HG02970 (cell line): ENCODE measurements at regions not wholly inside any gene's neighbourhood (a gene's known extent, or its start where the extent isn't known, plus 50 kb on each side); places are given as distances from the start of the nearest gene placed in this dataset.

Experiments used
- ATAC-seq: cut with Tn5 transposase; IDR thresholded peaks from one replicate; pipeline ENCODE4 v1.9.1; 2021; ENCODE audit warnings: mild to moderate bottlenecking, moderate library complexity, moderate number of reproducible peaks; ENCODE audit not compliant: unreplicated experiment, low FRiP score

DNA sequence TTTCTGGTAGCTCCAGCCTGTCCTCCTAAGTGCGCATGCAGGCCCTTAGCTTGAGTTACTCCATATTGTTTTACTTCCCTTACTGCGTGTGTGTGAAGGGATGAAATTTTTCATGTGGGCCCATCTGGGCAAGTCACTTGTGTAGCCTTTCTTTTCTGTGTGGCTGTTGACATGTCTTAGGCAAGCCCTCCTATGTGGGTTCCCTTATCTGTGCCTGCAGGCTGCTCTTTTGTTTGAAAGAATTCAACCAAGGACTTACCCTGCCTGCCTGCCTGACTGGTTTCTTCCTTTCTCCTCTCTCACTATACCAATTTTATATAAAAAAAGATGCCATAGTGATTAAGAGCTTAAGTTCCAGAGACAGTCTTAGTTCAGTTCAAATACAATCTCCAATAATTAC, 249.3 kb downstream of the ATG4C start:
- no peak for ATAC-seq

DNA sequence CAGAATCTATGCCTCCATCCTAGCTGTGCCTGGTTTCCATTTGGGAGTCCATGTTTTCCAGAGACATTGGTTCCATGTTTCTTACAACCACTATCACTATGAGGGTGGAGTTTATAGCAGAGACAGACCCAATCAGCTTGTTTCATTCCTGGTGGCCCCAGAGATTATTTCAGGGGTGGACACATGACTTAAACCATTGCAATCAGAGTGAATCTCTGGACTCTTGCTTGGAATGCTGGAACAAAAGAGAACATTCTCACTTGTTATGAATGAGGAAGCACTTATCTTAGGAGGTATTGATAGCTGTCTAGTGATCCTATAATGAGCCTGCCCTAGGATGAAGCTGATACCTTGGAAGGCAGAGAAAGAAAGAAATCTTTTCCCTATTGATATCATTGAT, 250.3 kb downstream of the ATG4C start:
- ATAC-seq, result no peak

DNA sequence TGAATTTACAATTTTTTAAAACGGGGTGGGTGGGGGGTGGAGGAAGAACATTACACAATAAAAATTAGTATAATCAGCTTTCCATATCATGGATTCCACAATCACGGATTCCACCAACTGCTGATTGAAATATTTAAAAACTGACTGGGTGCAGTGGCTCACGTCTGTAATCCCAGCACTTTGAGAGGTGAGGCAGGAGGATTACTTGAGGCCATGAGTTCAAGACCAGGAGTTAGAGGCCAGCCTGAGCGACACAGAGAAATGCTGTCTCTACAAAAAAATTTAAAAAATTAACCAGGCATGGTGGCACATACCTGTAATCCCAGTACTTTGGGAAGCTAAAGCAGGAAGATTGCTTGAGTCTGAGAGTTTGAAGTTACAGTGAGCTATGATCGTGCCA, 254.7 kb downstream of the ATG4C start:
- ATAC-seq, result no peak

DNA sequence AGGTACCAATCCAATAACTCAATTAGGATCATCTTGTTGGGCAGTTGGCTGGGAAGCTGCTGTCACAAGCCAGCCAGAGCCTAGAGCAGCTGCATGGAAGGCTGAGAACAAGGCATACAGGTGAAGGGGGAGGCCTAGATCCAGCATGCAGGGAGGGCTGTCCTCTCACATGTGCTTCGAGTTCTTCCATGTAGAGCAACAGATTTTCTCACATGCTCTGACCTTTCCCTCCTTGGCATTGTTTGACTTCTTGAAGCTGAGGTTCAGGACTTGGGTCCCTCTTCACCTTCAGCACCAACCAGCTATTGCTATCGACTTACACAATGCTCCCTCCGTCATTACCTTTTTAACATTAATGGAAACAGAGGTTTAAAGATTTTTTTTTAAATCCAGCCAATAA, 257.7 kb downstream of the ATG4C start:
- no peak for ATAC-seq

DNA sequence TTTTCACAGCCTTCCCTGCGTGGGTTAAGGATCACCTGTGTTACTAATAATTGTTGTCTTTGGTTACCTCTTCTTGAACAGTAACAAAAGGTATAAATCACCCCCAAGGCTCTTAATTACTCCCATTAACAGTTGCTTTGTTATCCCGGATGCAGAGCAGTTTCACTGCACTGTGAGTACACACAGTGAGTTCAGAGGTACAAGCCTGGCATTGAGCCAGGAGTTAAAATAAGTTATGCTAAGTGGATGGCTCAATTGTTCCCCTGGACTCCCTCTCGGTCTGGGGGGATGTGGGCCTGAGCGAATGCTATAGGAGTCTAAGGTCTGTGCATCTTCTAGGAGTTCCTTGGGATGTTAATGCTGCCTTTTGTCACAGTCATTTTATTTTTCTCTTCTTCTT, 258.3 kb downstream of the ATG4C start:
- no peak for ATAC-seq

DNA sequence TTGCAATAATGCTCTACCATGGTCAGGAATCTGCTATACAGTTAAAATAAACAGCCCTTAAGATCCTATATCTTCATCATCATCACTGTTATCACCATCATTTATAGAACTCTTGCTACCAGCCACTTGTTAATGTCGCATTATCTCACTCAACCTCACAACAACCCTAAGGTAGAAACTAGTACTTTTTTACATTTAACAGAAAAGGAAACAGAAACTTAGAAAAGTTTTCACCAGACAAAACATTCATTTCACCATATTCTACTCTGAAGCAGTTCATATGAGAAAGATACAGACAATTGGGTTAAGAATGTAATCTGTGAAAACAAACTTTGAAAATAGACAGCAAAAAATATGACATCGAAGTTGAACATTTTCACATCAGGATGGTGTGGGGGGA, 262.6 kb downstream of the ATG4C start:
- ATAC-seq, result no peak

DNA sequence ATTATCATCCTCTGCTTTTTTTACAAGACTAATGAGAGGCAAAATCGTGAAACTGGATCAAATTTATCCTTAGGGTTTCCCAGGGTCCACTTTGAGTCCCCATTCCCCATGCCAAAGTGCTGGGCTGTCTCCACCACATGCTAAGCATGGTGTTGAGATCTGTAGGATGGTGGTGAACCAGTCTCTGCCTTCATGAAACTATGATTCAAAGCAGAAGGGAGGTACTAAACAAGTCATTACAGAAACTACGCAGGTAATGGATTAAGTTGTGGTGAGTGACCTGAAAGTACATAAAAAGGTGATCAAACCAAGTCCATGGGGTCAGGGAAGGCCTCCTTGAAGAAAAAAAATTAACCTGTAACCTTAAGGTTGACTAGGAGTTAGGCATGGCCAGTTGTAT, 265.2 kb downstream of the ATG4C start:
- no peak for ATAC-seq

DNA sequence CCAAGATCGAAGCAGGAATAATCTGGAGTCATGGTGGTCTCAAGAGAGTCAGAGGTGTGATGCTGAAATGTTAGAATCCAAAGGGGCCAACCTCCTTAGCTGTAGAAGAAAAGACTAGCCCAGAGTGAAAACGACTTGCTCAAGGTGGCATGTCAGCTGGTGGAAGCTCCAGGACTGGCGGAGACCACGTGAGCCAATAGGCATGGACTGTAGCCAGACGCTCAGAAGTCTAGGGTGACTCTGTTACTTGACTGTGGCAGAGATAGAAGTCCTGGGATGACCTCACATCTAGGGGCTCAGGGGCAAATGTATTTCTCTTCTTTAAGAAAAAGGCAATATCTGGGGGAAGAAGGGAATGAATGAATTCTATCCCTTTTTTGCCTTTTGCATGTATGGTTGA, 267.4 kb downstream of the ATG4C start:
- ATAC-seq, result no peak

DNA sequence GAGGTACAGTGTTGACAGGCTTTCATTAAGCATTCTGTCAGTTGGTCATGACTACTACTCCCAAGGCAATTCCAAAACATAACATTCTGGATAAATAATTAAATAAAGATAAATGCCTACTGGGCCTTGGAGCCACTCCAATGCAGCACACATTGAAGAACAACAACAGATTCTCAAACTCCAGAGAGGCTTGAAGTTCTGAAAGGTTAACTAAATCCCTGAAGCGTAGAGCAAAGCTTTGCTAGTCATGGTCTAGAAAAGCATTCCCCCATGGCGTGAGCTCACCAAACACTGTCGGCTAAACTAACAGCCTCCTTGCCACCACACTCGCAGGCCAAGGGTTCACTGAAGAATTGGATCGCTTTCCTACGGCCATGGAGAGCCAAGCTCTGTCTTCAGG, 268.0 kb downstream of the ATG4C start:
- no peak for ATAC-seq

DNA sequence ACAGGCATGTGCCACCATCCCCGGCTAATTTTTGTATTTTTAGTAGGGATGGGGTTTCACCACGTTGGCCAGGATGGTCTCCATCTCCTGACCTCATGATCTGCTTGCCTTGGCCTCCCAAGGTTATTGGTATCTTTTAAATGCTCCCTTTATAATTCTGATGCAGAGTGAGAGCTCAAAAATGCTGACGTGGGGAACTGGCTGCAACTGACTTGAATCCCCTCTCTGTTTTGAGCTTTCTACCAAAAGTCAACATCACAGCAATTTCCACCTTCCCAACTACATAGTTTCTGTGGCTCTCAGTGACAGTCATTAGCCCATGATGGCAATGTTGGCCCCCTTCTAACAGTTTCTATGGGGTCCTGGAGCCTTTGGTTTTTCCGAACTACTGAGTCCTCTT, 268.2 kb upstream of the FOXD3 start:
- no peak for ATAC-seq

DNA sequence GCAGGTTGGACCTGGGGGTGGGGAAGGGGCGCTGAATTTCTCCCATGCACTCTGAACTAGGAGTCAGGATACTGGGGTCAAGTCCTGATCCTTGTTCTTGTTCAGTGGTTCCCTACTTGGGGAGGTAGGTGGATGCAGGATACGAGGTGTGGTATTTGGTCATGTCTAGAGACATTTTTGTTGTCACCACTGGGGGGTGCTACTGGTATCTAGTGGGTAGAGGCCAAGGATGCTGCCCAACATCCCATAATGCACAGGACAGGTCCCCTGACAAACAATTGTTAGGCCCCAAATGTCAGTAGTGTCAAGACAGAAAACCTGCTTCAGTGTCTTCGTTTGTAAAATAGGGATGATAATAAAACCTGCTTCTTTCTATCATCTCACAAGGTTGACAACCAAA, 259.0 kb upstream of the FOXD3 start:
- ATAC-seq, result no peak

DNA sequence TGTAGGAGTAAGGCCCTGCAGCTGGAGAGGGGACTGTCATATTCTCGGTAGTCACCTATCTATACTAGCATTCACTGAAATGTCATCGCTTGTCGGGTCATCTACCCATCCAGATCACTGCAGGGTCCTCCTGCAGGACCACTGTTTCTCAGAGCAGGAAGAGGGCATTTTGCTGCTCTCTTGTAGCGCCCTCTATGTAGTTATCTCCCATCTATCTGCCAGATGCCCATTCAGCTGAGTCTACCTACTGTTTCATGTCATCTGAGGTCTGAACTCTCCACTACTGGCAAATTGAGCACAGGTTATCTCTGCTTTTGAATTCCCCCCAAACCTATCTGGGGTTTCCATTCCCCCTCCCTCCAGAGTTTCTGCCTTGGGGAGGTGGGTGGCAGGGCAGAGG, 258.2 kb upstream of the FOXD3 start:
- ATAC-seq, result no peak

DNA sequence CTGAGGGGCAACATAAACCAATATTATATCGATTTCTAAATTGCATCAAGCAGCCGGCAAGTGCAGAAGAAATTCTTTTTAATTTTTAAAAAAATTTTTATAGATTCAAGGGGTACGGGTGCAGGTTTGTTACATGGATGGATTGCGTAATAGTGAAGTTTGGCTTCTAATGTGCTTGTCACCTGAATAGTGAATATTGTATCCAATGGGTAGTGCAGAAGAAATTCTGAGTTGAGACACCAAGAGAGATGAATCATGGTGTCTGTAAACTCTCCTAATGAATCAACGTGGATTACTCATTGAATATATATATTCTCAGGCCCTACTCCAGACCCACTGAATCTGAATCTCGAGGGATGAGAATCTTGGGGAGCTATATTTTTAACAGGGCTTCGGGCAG, 253.7 kb upstream of the FOXD3 start:
- ATAC-seq, result no peak

DNA sequence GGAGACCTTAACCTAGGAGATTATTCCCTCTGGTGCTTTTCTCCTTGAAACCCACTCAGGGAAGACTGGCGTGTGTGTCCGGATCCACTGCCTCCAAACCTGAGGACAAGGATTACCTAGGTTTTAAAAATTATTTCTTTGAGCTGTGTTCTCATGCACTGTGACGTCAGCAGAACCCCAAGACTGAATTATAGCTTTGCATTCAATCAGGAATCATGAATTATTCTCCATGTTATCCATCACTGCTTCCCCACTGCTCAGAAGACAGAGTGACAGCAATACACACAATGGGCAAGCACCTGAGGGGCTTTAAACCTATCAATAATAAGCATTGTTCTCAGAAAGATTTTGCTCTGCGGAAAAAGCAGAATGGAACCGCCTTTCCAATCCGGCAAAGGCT, 253.2 kb upstream of the FOXD3 start:
- no peak for ATAC-seq

DNA sequence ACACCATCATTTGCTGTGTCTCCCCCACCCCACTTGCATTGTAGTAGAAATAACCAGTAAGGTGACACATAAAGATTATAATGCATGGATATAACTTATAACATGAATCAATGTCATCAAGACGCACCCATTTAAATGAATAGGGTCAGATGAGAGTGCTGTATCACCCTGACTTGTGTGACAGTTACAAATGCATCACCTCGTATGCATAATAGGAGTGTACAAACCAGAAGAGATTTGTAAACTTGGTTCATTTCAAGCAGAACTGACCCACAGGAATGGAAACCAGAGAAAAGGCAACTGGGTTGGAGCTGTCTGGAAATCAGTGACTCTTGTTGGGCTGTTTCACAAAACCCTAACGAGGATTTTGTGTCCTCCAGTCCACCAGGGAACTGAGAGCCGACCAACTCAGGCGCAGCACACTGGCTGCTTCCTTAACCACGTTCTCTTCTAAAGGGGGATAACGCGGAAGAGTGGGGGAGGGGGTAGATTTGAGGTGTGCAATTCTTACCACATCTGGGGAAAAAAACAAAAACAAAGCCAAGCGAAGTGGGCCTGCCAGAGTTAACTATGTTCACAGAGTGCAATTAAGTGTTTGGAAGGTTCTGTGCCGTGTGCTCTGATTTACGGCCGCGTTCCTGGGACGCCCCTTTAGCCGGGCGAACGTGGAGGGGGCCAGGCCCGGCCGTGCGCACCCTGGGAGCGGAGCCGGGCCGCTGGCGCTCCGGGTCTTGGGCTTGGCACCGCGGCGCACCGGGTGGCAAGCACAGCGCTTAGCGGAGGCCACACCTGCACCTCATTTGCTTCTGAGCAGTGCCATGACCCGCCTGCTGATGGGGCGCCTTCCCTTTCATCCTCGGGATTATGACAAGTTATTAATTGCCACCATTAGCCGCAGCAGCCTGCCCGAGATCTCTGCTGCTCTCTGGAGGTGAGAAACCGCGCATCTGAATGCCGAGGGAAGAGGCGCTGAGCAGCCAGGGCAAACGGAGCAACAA, 248.8 kb upstream of the FOXD3 start:
- no peak for ATAC-seq

DNA sequence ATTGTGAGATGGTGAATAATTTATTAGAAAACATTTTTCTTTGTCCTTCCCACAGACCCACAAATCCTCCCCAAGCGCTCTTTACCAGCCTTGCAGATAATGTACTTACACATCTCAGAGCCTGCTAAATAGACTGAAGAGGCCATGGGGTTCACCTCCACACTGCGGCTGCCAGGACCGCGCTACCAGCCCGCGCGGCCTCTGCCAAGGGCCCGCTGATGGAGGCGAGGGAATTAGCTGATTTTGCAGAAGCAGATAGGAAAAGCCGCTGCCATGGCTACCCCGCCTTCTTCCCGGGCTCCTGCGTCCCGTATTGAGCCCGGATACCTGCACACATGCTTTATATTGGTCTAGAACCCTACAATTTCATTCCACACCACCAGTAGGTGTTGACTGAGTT, 248.0 kb upstream of the FOXD3 start:
- ATAC-seq, result no peak

DNA sequence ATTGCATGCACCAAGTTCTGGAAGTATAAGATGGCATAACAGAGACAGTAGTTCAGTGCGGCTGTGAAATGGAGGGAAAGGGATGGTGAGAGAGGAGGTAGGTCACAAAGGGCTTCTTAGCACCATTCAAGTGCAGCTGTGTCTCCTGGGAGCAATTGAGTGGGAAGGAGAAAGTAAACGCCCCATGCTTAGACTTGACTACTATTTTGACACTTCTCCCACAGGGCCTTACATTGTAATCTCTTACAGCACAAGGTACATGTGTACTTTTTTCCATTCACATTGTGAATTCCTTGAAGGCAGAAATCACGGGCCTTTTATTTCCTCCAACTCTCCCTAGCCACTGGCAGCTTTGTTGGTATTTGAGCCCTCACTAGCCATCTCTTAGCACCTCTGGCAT, 239.6 kb upstream of the FOXD3 start:
- ATAC-seq, result no peak

DNA sequence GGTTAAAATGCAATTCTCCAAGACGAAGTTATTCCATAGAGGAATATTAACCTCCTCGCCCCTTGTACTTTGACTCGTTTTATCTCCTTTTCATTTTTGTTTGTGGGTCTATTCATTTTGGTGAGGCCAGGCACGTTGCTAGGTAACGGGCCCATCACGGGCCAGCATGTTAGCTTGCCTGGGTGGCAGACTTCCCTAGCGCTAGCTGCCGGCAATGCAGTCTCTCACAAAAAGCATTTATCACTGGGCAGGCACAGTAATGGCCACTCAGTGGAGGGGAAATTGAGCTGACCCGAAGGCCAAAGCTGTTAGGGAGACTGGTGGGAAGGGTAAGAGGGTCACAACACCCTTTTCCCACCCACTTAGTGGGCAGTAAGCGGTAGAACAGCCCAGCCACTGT, 234.4 kb upstream of the FOXD3 start:
- no peak for ATAC-seq

DNA sequence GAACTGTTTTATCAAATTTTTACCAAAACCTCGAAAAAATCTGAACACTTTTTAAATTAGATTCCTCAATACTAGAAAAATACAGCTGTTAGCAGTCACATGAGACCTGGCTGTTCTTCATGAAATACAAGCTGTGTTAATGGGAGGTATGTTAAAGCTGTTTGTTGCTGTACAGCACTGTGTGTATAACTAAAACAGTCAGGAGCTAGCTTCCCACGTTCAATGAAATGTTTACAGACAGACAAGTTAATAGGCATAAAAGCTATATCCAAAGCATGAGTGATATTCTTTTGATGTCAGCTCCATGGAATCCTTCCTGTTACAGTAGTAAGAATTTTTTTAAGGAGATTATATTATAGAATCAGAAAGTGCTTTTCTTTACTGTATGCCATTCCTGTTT, 223.2 kb upstream of the FOXD3 start:
- no peak for ATAC-seq

DNA sequence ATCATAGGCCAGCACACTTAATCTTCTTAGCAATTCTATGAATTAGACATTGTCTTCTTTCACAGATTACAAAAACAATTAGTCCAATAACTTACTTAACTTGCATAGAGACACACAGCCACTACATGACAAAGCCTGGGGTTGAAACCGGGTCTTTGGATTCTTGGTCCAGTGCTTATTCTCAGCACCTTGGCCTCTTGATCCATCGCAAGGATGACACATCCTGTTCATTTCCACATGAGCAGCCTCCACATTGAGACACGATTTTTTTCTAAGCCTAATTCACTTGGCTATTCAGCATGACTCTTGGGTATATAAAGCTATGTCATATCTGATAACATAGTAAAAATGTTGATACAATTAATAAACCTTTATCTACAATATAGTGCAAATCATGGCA, 221.0 kb upstream of the FOXD3 start:
- no peak for ATAC-seq

DNA sequence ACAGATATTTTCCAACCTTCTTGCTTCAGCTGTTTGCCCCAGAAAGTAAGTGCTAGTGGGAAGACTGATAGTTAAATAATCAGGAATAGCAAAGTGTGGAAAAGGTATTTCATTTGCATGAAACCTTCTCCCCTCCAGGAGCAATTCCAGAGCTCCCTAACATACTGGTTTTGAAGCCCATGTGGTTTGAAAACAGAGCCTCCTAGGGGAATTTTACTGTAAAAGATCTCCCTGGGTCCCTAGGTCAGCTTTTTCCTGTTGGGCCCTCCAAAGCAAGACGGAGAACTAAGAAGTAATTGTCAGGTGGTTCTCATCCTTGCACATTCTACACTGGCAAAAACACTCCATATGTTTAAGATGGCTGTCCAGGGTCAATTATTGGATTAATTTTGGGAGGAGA, 218.7 kb upstream of the FOXD3 start:
- no peak for ATAC-seq

DNA sequence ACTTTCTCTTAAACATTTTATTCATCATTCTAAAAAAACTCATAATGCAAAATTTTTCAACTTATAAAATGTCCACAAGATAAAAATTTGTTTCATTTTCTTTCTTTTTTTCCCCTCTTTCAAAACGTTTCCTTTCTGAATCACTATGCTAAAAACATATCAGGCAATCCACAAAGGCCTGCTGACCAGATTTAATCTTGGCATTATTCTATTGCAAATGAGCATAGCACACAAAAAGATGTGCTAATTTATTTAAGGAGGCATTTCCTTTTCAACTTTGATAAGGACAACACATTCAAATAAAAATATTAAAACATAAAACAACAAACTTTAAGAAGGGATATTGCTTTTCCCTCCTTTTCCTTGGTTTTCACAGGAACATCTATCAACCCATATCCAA, 215.3 kb upstream of the FOXD3 start:
- ATAC-seq, result no peak

DNA sequence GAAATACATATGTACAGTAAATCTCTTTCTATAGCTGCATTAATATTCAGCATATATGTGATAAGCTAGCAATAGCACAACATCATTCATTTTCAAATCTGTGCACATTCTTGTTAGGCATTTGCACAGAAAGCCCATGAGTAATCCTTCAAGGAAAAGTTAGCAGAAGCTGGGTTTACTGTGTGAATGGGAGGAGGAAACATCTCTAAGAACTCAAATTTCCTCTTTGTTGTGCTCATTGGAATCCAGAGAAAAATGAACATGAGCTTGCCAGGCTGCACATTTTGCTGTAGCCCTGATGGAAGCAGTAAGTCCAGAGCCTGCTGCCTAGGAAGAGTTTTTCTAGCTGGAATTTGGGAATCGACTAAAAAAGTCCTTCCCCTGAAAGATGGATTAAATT, 214.2 kb upstream of the FOXD3 start:
- ATAC-seq, result no peak
